H54 (cell line): ENCODE measurements at regions not wholly inside any gene's neighbourhood (a gene's known extent, or its start where the extent isn't known, plus 50 kb on each side); places are given as distances from the start of the nearest gene placed in this dataset.
"Not testable (repeated sequence)": the region's sequence is repeated elsewhere in the genome, so short reads cannot be mapped to it uniquely, and the experiment has no call there.

Experiments used
- DNase-seq: peaks from one replicate; pipeline ENCODE4 v3.0.0; 2011; ENCODE audit warnings: low spot score, mixed read lengths; ENCODE audit not compliant: insufficient read length
- FAIRE-seq: peaks from 3 replicates; lab custom pipeline; 2011; peaks lifted over from hg19 to GRCh38; lab: Jason Lieb, UNC
- POLR2A ChIP-seq: IDR thresholded peaks from 2 replicates; pipeline ENCODE4 v1.6.1; 2011; ENCODE audit warnings: low read depth, mild to moderate bottlenecking, low read length

GRCh38 chr4:58357947-58358346 lies 1247.8 kb upstream of the IGFBP7 start:
- TF ChIP-seq POLR2A: no peak
- DNase-seq (no peak), FAIRE-seq (no peak)

- TF ChIP-seq POLR2A: no peak
- DNase-seq: no peak
- FAIRE-seq: no peak
These were observed 1214.9 kb upstream of the IGFBP7 start for GRCh38 chr4:58325070-58325469.

GRCh38 chr4:58313444-58313843 lies 1203.3 kb upstream of the IGFBP7 start:
- DNase-seq: no peak
- no peak for FAIRE-seq

GRCh38 chr4:58303456-58303855 lies 1193.3 kb upstream of the IGFBP7 start:
- DNase-seq: no peak
- no peak for TF ChIP-seq POLR2A
- FAIRE-seq: no peak

More at GRCh38 chr4:58313444-58313843, 1203.3 kb upstream of the IGFBP7 start:
- TF ChIP-seq POLR2A: no peak

- DNase-seq (no peak), FAIRE-seq (no peak)
- TF ChIP-seq POLR2A: no peak
These were observed 1191.3 kb upstream of the IGFBP7 start for GRCh38 chr4:58301376-58301999.

GRCh38 chr4:58286335-58286734 lies 1176.2 kb upstream of the IGFBP7 start:
- TF ChIP-seq POLR2A: no peak
- FAIRE-seq (no peak), DNase-seq (no peak)

- FAIRE-seq, DNase-seq: not testable (repeated sequence)
These were observed 1170.7 kb upstream of the IGFBP7 start for GRCh38 chr4:58280928-58281327.

GRCh38 chr4:58275856-58276255 lies 1165.7 kb upstream of the IGFBP7 start:
- no peak for DNase-seq
- FAIRE-seq: no peak

GRCh38 chr4:58274553-58274952 lies 1164.4 kb upstream of the IGFBP7 start:
- TF ChIP-seq POLR2A: no peak
- DNase-seq: no peak
- FAIRE-seq: no peak

More at GRCh38 chr4:58275856-58276255, 1165.7 kb upstream of the IGFBP7 start:
- no peak for TF ChIP-seq POLR2A

- TF ChIP-seq POLR2A: no peak
- FAIRE-seq: no peak
- DNase-seq: no peak
These were observed 1162.1 kb upstream of the IGFBP7 start for GRCh38 chr4:58272311-58272710.

- FAIRE-seq (no peak), DNase-seq (no peak)
- no peak for TF ChIP-seq POLR2A
These were observed 1155.5 kb upstream of the IGFBP7 start for GRCh38 chr4:58265734-58266133.

- FAIRE-seq (no peak), DNase-seq (no peak)
- no peak for TF ChIP-seq POLR2A
These were observed 1151.3 kb upstream of the IGFBP7 start for GRCh38 chr4:58261526-58261925.

GRCh38 chr4:58254291-58254690 lies 1144.1 kb upstream of the IGFBP7 start:
- DNase-seq (no peak), FAIRE-seq (no peak)
- no peak for TF ChIP-seq POLR2A

- TF ChIP-seq POLR2A: no peak
These were observed 1142.5 kb upstream of the IGFBP7 start for GRCh38 chr4:58252656-58253055.

GRCh38 chr4:58247792-58248191 lies 1137.6 kb upstream of the IGFBP7 start:
- DNase-seq (no peak), FAIRE-seq (no peak)
- no peak for TF ChIP-seq POLR2A

More at GRCh38 chr4:58252656-58253055, 1142.5 kb upstream of the IGFBP7 start:
- DNase-seq (no peak), FAIRE-seq (no peak)

GRCh38 chr4:58225460-58225859 lies 1115.3 kb upstream of the IGFBP7 start:
- no peak for FAIRE-seq
- no peak for DNase-seq
- no peak for TF ChIP-seq POLR2A
